Liver (tissue), 8 donors: ENCODE measurements at regions not wholly inside any gene's neighbourhood (a gene's known extent, or its start where the extent isn't known, plus 50 kb on each side); places are given as distances from the start of the nearest gene placed in this dataset.

Source experiments
- DNase-seq: peaks from one replicate; pipeline ENCODE4 v3.0.0-alpha.2; 2017; ENCODE audit warnings: low spot score
- H3K27ac ChIP-seq, 2 donors: one replicate each; pipeline ENCODE4 v1.7.0; 2013; ENCODE audit warnings: inconsistent platforms in 2 of 2, low read length in 2 of 2, control low read depth in 1 of 2, low read depth in 1 of 2, mild to moderate bottlenecking in 1 of 2
- H3K27me3 ChIP-seq, 4 donors: one replicate each; pipeline versions ENCODE4 v1.6.1 to v1.7.0; 2013; ENCODE audit warnings: low read length in 3 of 4, inconsistent platforms in 1 of 4, mild to moderate bottlenecking in 1 of 4, moderate library complexity in 1 of 4; ENCODE audit not compliant: control insufficient read depth in 4 of 4, insufficient read depth in 4 of 4
- H3K36me3 ChIP-seq, 4 donors: one replicate each; pipeline versions ENCODE4 v1.6.1 to v1.7.0; 2013; ENCODE audit warnings: low read length in 3 of 4, mild to moderate bottlenecking in 3 of 4, low read depth in 1 of 4, moderate library complexity in 1 of 4; ENCODE audit not compliant: control insufficient read depth in 4 of 4, insufficient read depth in 3 of 4
- H3K4me1 ChIP-seq, 4 donors: one replicate each; pipeline versions ENCODE4 v1.6.1 to v1.7.0; 2013; ENCODE audit warnings: low read length in 3 of 4, mild to moderate bottlenecking in 3 of 4, moderate library complexity in 1 of 4; ENCODE audit not compliant: control insufficient read depth in 4 of 4, insufficient read depth in 4 of 4
- H3K4me3 ChIP-seq, 3 donors: one replicate each; pipeline versions ENCODE4 v1.6.1 to v1.7.0; 2013; ENCODE audit warnings: low read length in 3 of 3, control low read depth in 1 of 3, low read depth in 1 of 3, mild to moderate bottlenecking in 1 of 3
- H3K9ac ChIP-seq, 2 donors: one replicate each; pipeline ENCODE4 v1.7.0; 2013; ENCODE audit warnings: low read length in 2 of 2, mild to moderate bottlenecking in 2 of 2, moderate library complexity in 2 of 2, control low read depth in 1 of 2, low read depth in 1 of 2
- H3K9me3 ChIP-seq, 4 donors: one replicate each; pipeline versions ENCODE4 v1.6.1 to v1.7.0; 2013; ENCODE audit warnings: low read length in 3 of 4; ENCODE audit not compliant: control insufficient read depth in 4 of 4
- EGR1 ChIP-seq, 2 donors: IDR thresholded peaks; 2 replicates each; pipeline ENCODE4 v1.6.1; 2016 to 2018; ENCODE audit warnings: antibody characterized with exemption in 2 of 2, low read depth in 2 of 2
- FOXA1 ChIP-seq: IDR thresholded peaks from 2 replicates; pipeline ENCODE4 v1.6.1; 2016; ENCODE audit warnings: antibody characterized with exemption
- FOXA2 ChIP-seq: IDR thresholded peaks from 2 replicates; pipeline ENCODE4 v1.6.1; 2016; ENCODE audit warnings: antibody characterized with exemption
- GABPA ChIP-seq, 2 donors: IDR thresholded peaks in 1 of 2; conservative IDR thresholded peaks in 1 of 2; 2 replicates each; pipeline ENCODE4 v1.6.1; 2016; ENCODE audit warnings: antibody characterized with exemption in 2 of 2, mild to moderate bottlenecking in 1 of 2, moderate library complexity in 1 of 2
- HNF4A ChIP-seq, 2 donors: conservative IDR thresholded peaks; 2 replicates each; pipeline ENCODE4 v1.6.1; 2016; ENCODE audit warnings: antibody characterized with exemption in 2 of 2, mild to moderate bottlenecking in 2 of 2
- HNF4G ChIP-seq: IDR thresholded peaks from 2 replicates; pipeline ENCODE4 v1.6.1; 2016; ENCODE audit warnings: antibody characterized with exemption
- JUND ChIP-seq, 2 donors: IDR thresholded peaks; 2 replicates each; pipeline ENCODE4 v1.6.1; 2016; ENCODE audit warnings: antibody characterized with exemption in 2 of 2
- NR2F2 ChIP-seq: IDR thresholded peaks from 2 replicates; pipeline ENCODE4 v1.6.1; 2016; ENCODE audit warnings: antibody characterized with exemption
- RAD21 ChIP-seq, 2 donors: IDR thresholded peaks; 2 replicates each; pipeline ENCODE4 v1.6.1; 2016; ENCODE audit warnings: antibody characterized with exemption in 2 of 2, mild to moderate bottlenecking in 2 of 2
- RXRA ChIP-seq, 2 donors: IDR thresholded peaks; 2 replicates each; pipeline ENCODE4 v1.6.1; 2017 to 2018; ENCODE audit warnings: antibody characterized with exemption in 2 of 2, mild to moderate bottlenecking in 1 of 2
- SP1 ChIP-seq: IDR thresholded peaks from 2 replicates; pipeline ENCODE4 v1.6.1; 2018; ENCODE audit warnings: antibody characterized with exemption, mild to moderate bottlenecking
- TAF1 ChIP-seq: conservative IDR thresholded peaks from 2 replicates; pipeline ENCODE4 v1.6.1; 2016; ENCODE audit warnings: antibody characterized with exemption, mild to moderate bottlenecking
- YY1 ChIP-seq: IDR thresholded peaks from 2 replicates; pipeline ENCODE4 v1.6.1; 2016; ENCODE audit warnings: antibody characterized with exemption, mild to moderate bottlenecking
- WGBS: extraction: QIAGEN DNeasy Blood & Tissue Kit; methylation state at CpG from one replicate; pipeline ENCODE4 v1.1.7; 2013; 5-methylcytosine and 5-hydroxymethylcytosine counted together
- TF ChIP-seq, protein P1 (sequence below): IDR thresholded peaks from 2 replicates; pipeline ENCODE4 v1.6.1; 2016; ENCODE audit warnings: antibody characterized with exemption
- TF ChIP-seq, protein P2 (sequence below): IDR thresholded peaks from 2 replicates; pipeline ENCODE4 v1.6.1; 2016; ENCODE audit warnings: antibody characterized with exemption, mild to moderate bottlenecking
- TF ChIP-seq, protein P3 (sequence below): IDR thresholded peaks from 2 replicates; pipeline ENCODE4 v1.6.1; 2016; ENCODE audit warnings: antibody characterized with exemption
- TF ChIP-seq, protein P4 (sequence below): fragments of 150-350 bp; IDR thresholded peaks from 2 replicates; pipeline ENCODE4 v1.5.1; 2017; ENCODE audit warnings: improper control_type of control experiment, low read depth, low read length; ENCODE audit not compliant: missing input control
- TF ChIP-seq, protein P5 (sequence below): IDR thresholded peaks from 2 replicates; pipeline ENCODE4 v1.6.1; 2016; ENCODE audit warnings: antibody characterized with exemption
- donor health status: healthy.
- donor health status: healthy.
- donor health status: healthy.
- donor health status: healthy.
- donor health status: healthy.

DNA sequence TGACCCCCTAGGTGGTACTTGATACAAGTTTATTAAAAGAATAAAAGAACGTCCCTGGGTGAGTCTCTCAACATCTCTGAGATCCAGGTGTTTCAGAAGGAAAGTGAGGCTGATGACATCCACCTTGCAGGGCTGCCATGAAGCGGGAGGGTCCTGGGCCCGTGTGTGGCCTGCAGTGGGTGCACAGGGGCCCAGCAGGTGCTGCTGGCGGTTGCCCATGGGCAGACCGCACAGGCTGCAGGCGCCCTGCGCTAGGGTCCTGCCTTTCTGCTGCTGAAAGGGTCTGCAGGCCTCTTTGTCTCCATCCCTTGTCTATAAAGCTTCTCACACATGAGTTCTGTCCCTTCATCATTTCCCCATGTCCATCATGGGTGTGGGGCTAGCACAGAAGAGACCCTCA, 247.0 kb downstream of the TFCP2L1 start:
- Histone ChIP-seq H3K36me3 (no peaks in the 10 kb centered on the region), H3K27ac (no peak overlapping the region), H3K9me3 (no peaks in the 10 kb centered on the region), H3K27me3 (peaks cover 0 to 3% (median 1%) of the 10 kb centered on the region in 4 donors), H3K4me3 (no peak overlapping the region), H3K9ac (no peak overlapping the region), H3K4me1 (no peaks in the 10 kb centered on the region)
- TF ChIP-seq EGR1 (IDR thresholded peaks at IDR 0.05; ENCODE audit: low read depth in 2 of 2) (no peak), YY1 (no peak), NR2F2 (no peak), GABPA (IDR thresholded peaks at IDR 0.05 in 1 of 2, conservative IDR thresholded peaks at IDR 0.05 in 1 of 2) (no peak), HNF4A (conservative IDR thresholded peaks at IDR 0.05) (no peak), RAD21 (IDR thresholded peaks at IDR 0.05) (no peak), HNF4G (no peak), JUND (IDR thresholded peaks at IDR 0.05) (no peak), FOXA1 (no peak), TAF1 (no peak), SP1 (no peak)
- TF ChIP-seq, protein P1, sequence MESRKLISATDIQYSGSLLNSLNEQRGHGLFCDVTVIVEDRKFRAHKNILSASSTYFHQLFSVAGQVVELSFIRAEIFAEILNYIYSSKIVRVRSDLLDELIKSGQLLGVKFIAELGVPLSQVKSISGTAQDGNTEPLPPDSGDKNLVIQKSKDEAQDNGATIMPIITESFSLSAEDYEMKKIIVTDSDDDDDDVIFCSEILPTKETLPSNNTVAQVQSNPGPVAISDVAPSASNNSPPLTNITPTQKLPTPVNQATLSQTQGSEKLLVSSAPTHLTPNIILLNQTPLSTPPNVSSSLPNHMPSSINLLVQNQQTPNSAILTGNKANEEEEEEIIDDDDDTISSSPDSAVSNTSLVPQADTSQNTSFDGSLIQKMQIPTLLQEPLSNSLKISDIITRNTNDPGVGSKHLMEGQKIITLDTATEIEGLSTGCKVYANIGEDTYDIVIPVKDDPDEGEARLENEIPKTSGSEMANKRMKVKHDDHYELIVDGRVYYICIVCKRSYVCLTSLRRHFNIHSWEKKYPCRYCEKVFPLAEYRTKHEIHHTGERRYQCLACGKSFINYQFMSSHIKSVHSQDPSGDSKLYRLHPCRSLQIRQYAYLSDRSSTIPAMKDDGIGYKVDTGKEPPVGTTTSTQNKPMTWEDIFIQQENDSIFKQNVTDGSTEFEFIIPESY, result no peak
- TF ChIP-seq, protein P2, sequence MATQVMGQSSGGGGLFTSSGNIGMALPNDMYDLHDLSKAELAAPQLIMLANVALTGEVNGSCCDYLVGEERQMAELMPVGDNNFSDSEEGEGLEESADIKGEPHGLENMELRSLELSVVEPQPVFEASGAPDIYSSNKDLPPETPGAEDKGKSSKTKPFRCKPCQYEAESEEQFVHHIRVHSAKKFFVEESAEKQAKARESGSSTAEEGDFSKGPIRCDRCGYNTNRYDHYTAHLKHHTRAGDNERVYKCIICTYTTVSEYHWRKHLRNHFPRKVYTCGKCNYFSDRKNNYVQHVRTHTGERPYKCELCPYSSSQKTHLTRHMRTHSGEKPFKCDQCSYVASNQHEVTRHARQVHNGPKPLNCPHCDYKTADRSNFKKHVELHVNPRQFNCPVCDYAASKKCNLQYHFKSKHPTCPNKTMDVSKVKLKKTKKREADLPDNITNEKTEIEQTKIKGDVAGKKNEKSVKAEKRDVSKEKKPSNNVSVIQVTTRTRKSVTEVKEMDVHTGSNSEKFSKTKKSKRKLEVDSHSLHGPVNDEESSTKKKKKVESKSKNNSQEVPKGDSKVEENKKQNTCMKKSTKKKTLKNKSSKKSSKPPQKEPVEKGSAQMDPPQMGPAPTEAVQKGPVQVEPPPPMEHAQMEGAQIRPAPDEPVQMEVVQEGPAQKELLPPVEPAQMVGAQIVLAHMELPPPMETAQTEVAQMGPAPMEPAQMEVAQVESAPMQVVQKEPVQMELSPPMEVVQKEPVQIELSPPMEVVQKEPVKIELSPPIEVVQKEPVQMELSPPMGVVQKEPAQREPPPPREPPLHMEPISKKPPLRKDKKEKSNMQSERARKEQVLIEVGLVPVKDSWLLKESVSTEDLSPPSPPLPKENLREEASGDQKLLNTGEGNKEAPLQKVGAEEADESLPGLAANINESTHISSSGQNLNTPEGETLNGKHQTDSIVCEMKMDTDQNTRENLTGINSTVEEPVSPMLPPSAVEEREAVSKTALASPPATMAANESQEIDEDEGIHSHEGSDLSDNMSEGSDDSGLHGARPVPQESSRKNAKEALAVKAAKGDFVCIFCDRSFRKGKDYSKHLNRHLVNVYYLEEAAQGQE, result no peak
- TF ChIP-seq, protein P3, sequence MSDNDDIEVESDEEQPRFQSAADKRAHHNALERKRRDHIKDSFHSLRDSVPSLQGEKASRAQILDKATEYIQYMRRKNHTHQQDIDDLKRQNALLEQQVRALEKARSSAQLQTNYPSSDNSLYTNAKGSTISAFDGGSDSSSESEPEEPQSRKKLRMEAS, result no peak
- TF ChIP-seq, protein P4, sequence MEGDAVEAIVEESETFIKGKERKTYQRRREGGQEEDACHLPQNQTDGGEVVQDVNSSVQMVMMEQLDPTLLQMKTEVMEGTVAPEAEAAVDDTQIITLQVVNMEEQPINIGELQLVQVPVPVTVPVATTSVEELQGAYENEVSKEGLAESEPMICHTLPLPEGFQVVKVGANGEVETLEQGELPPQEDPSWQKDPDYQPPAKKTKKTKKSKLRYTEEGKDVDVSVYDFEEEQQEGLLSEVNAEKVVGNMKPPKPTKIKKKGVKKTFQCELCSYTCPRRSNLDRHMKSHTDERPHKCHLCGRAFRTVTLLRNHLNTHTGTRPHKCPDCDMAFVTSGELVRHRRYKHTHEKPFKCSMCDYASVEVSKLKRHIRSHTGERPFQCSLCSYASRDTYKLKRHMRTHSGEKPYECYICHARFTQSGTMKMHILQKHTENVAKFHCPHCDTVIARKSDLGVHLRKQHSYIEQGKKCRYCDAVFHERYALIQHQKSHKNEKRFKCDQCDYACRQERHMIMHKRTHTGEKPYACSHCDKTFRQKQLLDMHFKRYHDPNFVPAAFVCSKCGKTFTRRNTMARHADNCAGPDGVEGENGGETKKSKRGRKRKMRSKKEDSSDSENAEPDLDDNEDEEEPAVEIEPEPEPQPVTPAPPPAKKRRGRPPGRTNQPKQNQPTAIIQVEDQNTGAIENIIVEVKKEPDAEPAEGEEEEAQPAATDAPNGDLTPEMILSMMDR, result no peak
- DNase-seq, result no peak
- WGBS, result 76% methylated on average over 7 of the region's 7 CpGs

DNA sequence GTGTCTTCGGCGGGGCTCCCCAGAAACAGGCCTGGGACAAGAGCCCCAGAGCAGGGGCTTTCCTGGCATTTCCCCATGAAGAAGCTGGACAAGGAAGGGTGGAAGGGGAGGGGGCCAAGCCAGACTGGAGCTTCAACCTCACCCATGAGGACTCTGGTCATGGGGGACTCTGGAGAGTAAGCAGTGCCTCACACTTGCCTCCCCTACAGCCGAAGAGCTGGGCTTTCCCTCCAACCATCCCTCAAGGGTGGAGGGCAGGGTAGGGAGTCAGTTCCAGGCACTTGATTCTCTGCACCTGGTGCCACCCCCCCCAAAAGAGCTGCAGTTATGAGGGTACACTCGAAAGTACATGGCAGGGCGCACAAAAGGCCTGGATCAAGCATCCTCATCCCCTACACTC, 246.6 kb downstream of the TFCP2L1 start:
- no peak overlapping the region for H3K9ac ChIP-seq
- TF ChIP-seq, protein P2, result no peak
- TF ChIP-seq FOXA2 (no peak), HNF4G (no peak), YY1 (no peak), NR2F2 (no peak), FOXA1 (no peak), RAD21 (IDR thresholded peaks at IDR 0.05) (no peak), JUND (IDR thresholded peaks at IDR 0.05) (no peak), RXRA (IDR thresholded peaks at IDR 0.05) (no peak), GABPA (IDR thresholded peaks at IDR 0.05 in 1 of 2, conservative IDR thresholded peaks at IDR 0.05 in 1 of 2) (no peak)
- TF ChIP-seq, protein P5, sequence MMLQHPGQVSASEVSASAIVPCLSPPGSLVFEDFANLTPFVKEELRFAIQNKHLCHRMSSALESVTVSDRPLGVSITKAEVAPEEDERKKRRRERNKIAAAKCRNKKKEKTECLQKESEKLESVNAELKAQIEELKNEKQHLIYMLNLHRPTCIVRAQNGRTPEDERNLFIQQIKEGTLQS, result no peak
- TF ChIP-seq, protein P4, result no peak
- TF ChIP-seq, protein P3, result no peak

More for the DNA sequence above, 246.6 kb downstream of the TFCP2L1 start:
- no peak for DNase-seq
- H3K27ac ChIP-seq, result no peak overlapping the region
- H3K4me1 ChIP-seq, result no peaks in the 10 kb centered on the region
- peaks cover 0 to 3% (median 1%) of the 10 kb centered on the region in 4 donors for H3K27me3 ChIP-seq
- H3K36me3 ChIP-seq, result no peaks in the 10 kb centered on the region
- WGBS, result 74% methylated on average over 5 of the region's 5 CpGs
- H3K9me3 ChIP-seq, result peaks cover 0 to under 1% (median 0%) of the 10 kb centered on the region in 4 donors
- no peak overlapping the region for H3K4me3 ChIP-seq
